ENCODE measurements at regions not wholly inside any gene's neighbourhood (a gene's known extent, or its start where the extent isn't known, plus 50 kb on each side); places are given as distances from the start of the nearest gene placed in this dataset.
"Not testable (repeated sequence)": the region's sequence is repeated elsewhere in the genome, so short reads cannot be mapped to it uniquely, and the experiment has no call there.

GRCh38 chr1:112092656-112093371 lies 103.3 kb upstream of the KCND3 start:
- no peak for ATAC-seq
- intact Hi-C loops (cut with DNase I): no loop called here
- DNase-seq: no peak

- DNase-seq (no peak), ATAC-seq (no peak)
- intact Hi-C loops (cut with DNase I): no loop called here
These were observed 103.9 kb upstream of the KCND3 start for GRCh38 chr1:112093372-112093694.

GRCh38 chr1:112099979-112100378 lies 110.5 kb upstream of the KCND3 start:
- ATAC-seq (no peak), DNase-seq (no peak)
- intact Hi-C loops (cut with DNase I): loop anchor here in 1 of 2 donors (10.0 kb wide), 1 partner anchor 95 kb away; no protein-coding TSS in a partner anchor

- intact Hi-C loops (cut with DNase I): loop anchor here in 1 of 2 donors (10.0 kb wide), 1 partner anchor 101 kb away; no protein-coding TSS in a partner anchor
- no peak for ATAC-seq
- DNase-seq: no peak
These were observed 116.1 kb upstream of the KCND3 start for GRCh38 chr1:112105557-112105956.

GRCh38 chr1:112110031-112110430 lies 120.6 kb upstream of the KCND3 start:
- ATAC-seq (peak in 1 of 2 donors; percentile 44), DNase-seq (peak; percentile 23)
- intact Hi-C loops (cut with DNase I): no loop called here

- ATAC-seq (no peak), DNase-seq (no peak)
- intact Hi-C loops (cut with DNase I): no loop called here
These were observed 122.3 kb upstream of the KCND3 start for GRCh38 chr1:112111734-112112133.

GRCh38 chr1:112114540-112114939 lies 125.1 kb upstream of the KCND3 start:
- ATAC-seq (no peak), DNase-seq (no peak)
- intact Hi-C loops (cut with DNase I): no loop called here

GRCh38 chr1:112126598-112126997 lies 137.1 kb upstream of the KCND3 start:
- intact Hi-C loops (cut with DNase I): no loop called here
- ATAC-seq (no peak), DNase-seq (no peak)

- DNase-seq; ATAC-seq; intact Hi-C loops (cut with DNase I): not testable (repeated sequence)
These were observed 138.1 kb upstream of the KCND3 start for GRCh38 chr1:112127606-112128005.

GRCh38 chr1:112133487-112133886 lies 144.0 kb upstream of the KCND3 start:
- no peak for ATAC-seq
- intact Hi-C loops (cut with DNase I): no loop called here
- no peak for DNase-seq

- intact Hi-C loops (cut with DNase I): loop anchor here in 1 of 2 donors (10.0 kb wide), 1 partner anchor 146 kb away; no protein-coding TSS in a partner anchor
- no peak for ATAC-seq
- no peak for DNase-seq
These were observed 151.3 kb upstream of the KCND3 start for GRCh38 chr1:112140743-112141142.

GRCh38 chr1:112141301-112141700 lies 151.8 kb upstream of the KCND3 start:
- intact Hi-C loops (cut with DNase I): loop anchor here in 1 of 2 donors (10.0 kb wide), 1 partner anchor 146 kb away; no protein-coding TSS in a partner anchor
- ATAC-seq (no peak), DNase-seq (no peak)

GRCh38 chr1:112141923-112142322 lies 152.5 kb upstream of the KCND3 start:
- intact Hi-C loops (cut with DNase I): loop anchor here in 1 of 2 donors (10.0 kb wide), 1 partner anchor 147 kb away; no protein-coding TSS in a partner anchor
- ATAC-seq (peak; percentile 34 to 44), DNase-seq (peak; percentile 28)

GRCh38 chr1:112143871-112144441 lies 154.5 kb upstream of the KCND3 start:
- intact Hi-C loops (cut with DNase I): loop anchor here in 1 of 2 donors (10.0 kb wide), 1 partner anchor 149 kb away; no protein-coding TSS in a partner anchor
- ATAC-seq (peak; percentile 38 to 50), DNase-seq (peak; percentile 52)

- ATAC-seq: peak; percentile 89 to 92
- intact Hi-C loops (cut with DNase I): loop anchor here in 1 of 2 donors (10.0 kb wide), 1 partner anchor 150 kb away; no protein-coding TSS in a partner anchor
- no peak for DNase-seq
These were observed 155.4 kb upstream of the KCND3 start for GRCh38 chr1:112144733-112145426.

- DNase-seq: no peak
- ATAC-seq: no peak
- intact Hi-C loops (cut with DNase I): loop anchor here in 1 of 2 donors (10.0 kb wide), 1 partner anchor 151 kb away; no protein-coding TSS in a partner anchor
These were observed 156.8 kb upstream of the KCND3 start for GRCh38 chr1:112146201-112146715.

- DNase-seq; intact Hi-C loops (cut with DNase I); ATAC-seq: not testable (repeated sequence)
These were observed 170.7 kb upstream of the KCND3 start for GRCh38 chr1:112160214-112160613.

- ATAC-seq (no peak), DNase-seq (no peak)
- intact Hi-C loops (cut with DNase I): no loop called here
These were observed 175.9 kb upstream of the KCND3 start for GRCh38 chr1:112165375-112165774.

- DNase-seq (no peak), ATAC-seq (no peak)
- intact Hi-C loops (cut with DNase I): no loop called here
These were observed 180.0 kb upstream of the KCND3 start for GRCh38 chr1:112169517-112169916.

Measured in left cardiac atrium (tissue), 4 donors.